CD14-positive monocyte (primary cell): ENCODE measurements at regions not wholly inside any gene's neighbourhood (a gene's known extent, or its start where the extent isn't known, plus 50 kb on each side); places are given as distances from the start of the nearest gene placed in this dataset.

Experiments used
- DNase-seq, 3 donors: peaks; one replicate each; pipeline ENCODE4 v3.0.0-alpha.2; 2011 to 2022
- H2AFZ ChIP-seq: 2 replicates; pipeline ENCODE4 v1.6.0; 2012; ENCODE audit warnings: mild to moderate bottlenecking, low read depth, low read length, inconsistent platforms; ENCODE audit not compliant: insufficient read depth, poor library complexity, severe bottlenecking
- H3K27ac ChIP-seq, 2 donors: 1 replicate in 1 of 2; 2 replicates in 1 of 2; pipeline ENCODE4 v1.5.1; 2012 to 2013; ENCODE audit warnings: low read length in 2 of 2, control low read depth in 1 of 2, inconsistent platforms in 1 of 2, low read depth in 1 of 2, mild to moderate bottlenecking in 1 of 2
- H3K27me3 ChIP-seq, 2 donors: one replicate each; pipeline versions ENCODE4 v1.6.0 to v1.6.1; 2011 to 2013; ENCODE audit warnings: low read length in 2 of 2; ENCODE audit not compliant: control insufficient read depth in 2 of 2, insufficient read depth in 2 of 2
- H3K36me3 ChIP-seq, 2 donors: replicated peaks in 1 of 2; 1 replicate in 1 of 2; 2 replicates in 1 of 2; pipeline versions ENCODE4 v1.5.1 to v1.6.1; 2012 to 2013; ENCODE audit warnings: low read length in 2 of 2, control low read depth in 1 of 2, inconsistent platforms in 1 of 2, mild to moderate bottlenecking in 1 of 2; ENCODE audit not compliant: insufficient read depth in 2 of 2, control insufficient read depth in 1 of 2
- H3K4me1 ChIP-seq, 2 donors: 1 replicate in 1 of 2; 2 replicates in 1 of 2; pipeline versions ENCODE4 v1.5.1 to v1.6.1; 2012 to 2013; ENCODE audit warnings: low read length in 2 of 2, control low read depth in 1 of 2, inconsistent platforms in 1 of 2, mild to moderate bottlenecking in 1 of 2, moderate library complexity in 1 of 2; ENCODE audit not compliant: insufficient read depth in 2 of 2, control insufficient read depth in 1 of 2
- H3K4me2 ChIP-seq: replicated peaks from 2 replicates; pipeline ENCODE3; 2012; ENCODE audit warnings: low read length, moderate library complexity, mild to moderate bottlenecking; ENCODE audit not compliant: poor library complexity, severe bottlenecking; ENCODE audit errors: extremely low read depth
- H3K4me3 ChIP-seq, 3 experiments: fragments of 200-600 bp in 1 of 3; sonication (generic) in 1 of 3; replicated peaks in 1 of 3; 1 replicate in 2 of 3; 2 replicates in 1 of 3; pipeline ENCODE4 v1.5.1; 2011 to 2013; ENCODE audit warnings: low read length in 3 of 3, mild to moderate bottlenecking in 3 of 3, control low read depth in 2 of 3, low read depth in 2 of 3, inconsistent platforms in 1 of 3, moderate library complexity in 1 of 3
- H3K79me2 ChIP-seq: 2 replicates; pipeline ENCODE4 v1.6.0; 2012; ENCODE audit warnings: mild to moderate bottlenecking, control low read depth, inconsistent platforms, low read length, moderate library complexity; ENCODE audit not compliant: insufficient read depth
- H3K9ac ChIP-seq: 2 replicates; pipeline ENCODE4 v1.6.0; 2017; ENCODE audit warnings: low read length, mild to moderate bottlenecking; ENCODE audit not compliant: insufficient read depth, poor library complexity, severe bottlenecking
- H3K9me3 ChIP-seq, 2 donors: replicated peaks in 1 of 2; 1 replicate in 1 of 2; 2 replicates in 1 of 2; pipeline versions ENCODE4 v1.5.1 to v1.6.1; 2012 to 2013; ENCODE audit warnings: low read length in 2 of 2, control low read depth in 1 of 2; ENCODE audit not compliant: control insufficient read depth in 1 of 2, insufficient read depth in 1 of 2
- H4K20me1 ChIP-seq: 2 replicates; pipeline ENCODE4 v1.6.0; 2012; ENCODE audit warnings: mild to moderate bottlenecking, low read length, control low read depth, moderate library complexity; ENCODE audit not compliant: insufficient read depth
- H3K27ac Mint-ChIP-seq, 7 donors: one replicate each; pipeline ENCODE4 v1.8.0; 2020; ENCODE audit warnings: mild to moderate bottlenecking in 7 of 7, mixed read lengths in 7 of 7, moderate library complexity in 6 of 7, inconsistent platforms in 2 of 7
- H3K27me3 Mint-ChIP-seq, 3 donors: one replicate each; pipeline ENCODE4 v1.8.0; 2021 to 2022; ENCODE audit warnings: low read depth in 3 of 3, mild to moderate bottlenecking in 3 of 3, mixed read lengths in 3 of 3, moderate library complexity in 3 of 3, inconsistent platforms in 1 of 3
- H3K36me3 Mint-ChIP-seq, 2 donors: one replicate each; pipeline ENCODE4 v1.8.0; 2020; ENCODE audit warnings: mixed read lengths in 2 of 2, inconsistent platforms in 1 of 2, mild to moderate bottlenecking in 1 of 2
- H3K4me1 Mint-ChIP-seq: one replicate; pipeline ENCODE4 v1.8.0; 2020; ENCODE audit warnings: mild to moderate bottlenecking, mixed read lengths
- H3K4me3 Mint-ChIP-seq, 2 donors: one replicate each; pipeline ENCODE4 v1.8.0; 2020; ENCODE audit warnings: mild to moderate bottlenecking in 2 of 2, mixed read lengths in 2 of 2, moderate library complexity in 1 of 2
- H3K9me3 Mint-ChIP-seq, 7 donors: one replicate each; pipeline ENCODE4 v1.8.0; 2020 to 2022; ENCODE audit warnings: mixed read lengths in 7 of 7, mild to moderate bottlenecking in 6 of 7, moderate library complexity in 6 of 7, inconsistent platforms in 2 of 7
- WGBS: methylation state at CpG from one replicate; pipeline ENCODE4 v1.1.5; 2013; ENCODE audit warnings: missing lambda C conversion rate; ENCODE audit not compliant: insufficient coverage; 5-methylcytosine and 5-hydroxymethylcytosine counted together
- intact Hi-C, 2 donors: fragments of 100-400 bp; cut with micrococcal nuclease; formaldehyde crosslinking; loops; one replicate each; pipeline versions ENCODE4 v1.15.0 to v1.15.1; 2023
- TF ChIP-seq, protein P1 (sequence below): fragments of 200-600 bp; IDR thresholded peaks from one replicate; pipeline ENCODE4 v1.8.0; 2022; ENCODE audit warnings: antibody characterized with exemption, mild to moderate bottlenecking

DNA sequence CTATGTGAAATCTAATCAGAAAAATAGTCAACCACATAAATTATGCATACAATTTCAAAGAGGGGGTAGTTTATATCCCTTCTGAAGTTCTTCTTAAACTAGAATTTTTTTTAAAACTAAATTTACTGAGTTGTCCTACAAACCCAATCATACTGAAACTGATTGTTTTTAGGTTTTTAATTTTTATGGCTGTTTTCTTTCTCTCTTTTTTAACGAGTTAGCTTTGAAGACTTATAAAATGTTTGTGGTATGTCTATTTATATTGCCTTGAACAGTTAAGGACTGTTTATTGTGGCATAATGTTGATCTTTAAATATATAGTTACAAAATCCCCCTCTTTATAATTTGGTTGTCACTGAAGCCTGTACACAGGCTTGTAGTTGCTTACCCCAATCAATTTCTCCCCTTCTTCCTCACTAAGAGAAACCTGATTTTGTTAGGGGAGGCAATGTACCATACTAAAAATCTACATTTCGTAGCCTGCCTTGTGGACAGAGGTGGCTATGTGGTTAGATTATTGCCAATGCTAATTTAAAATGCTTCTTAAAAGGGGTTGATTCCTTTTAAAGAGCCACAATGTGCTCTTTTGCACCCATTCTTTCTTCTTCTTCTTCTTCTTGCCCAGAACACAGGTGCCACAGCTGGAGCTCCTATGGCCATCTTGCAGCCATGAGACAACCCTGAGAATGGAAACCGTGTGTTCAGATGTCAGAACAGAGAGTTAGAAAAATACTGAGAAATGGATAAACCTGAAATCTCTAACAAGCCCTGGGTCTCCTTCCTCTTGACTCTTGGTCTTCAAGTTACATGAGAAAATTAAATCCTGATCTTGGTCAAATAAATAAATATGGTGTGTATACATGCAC is 102.7 kb upstream of the ZNF827 start:
- Histone ChIP-seq H3K4me1 (no peaks in the 10 kb centered on the region), H3K9me3 (no peaks in the 10 kb centered on the region), H3K36me3 (no peaks in the 10 kb centered on the region), H3K79me2 (no peaks in the 10 kb centered on the region), H4K20me1 (no peaks in the 10 kb centered on the region), H3K27me3 (no peaks in the 10 kb centered on the region), H3K9ac (no peak overlapping the region), H3K4me2 (no peak overlapping the region), H3K27ac (no peak overlapping the region), H2AFZ (no peak overlapping the region), H3K4me3 (no peak overlapping the region)
- intact Hi-C loops: no loop called here
- Mint-ChIP-seq H3K27ac (no peak overlapping the region), H3K4me1 (peaks cover 2% of the 10 kb centered on the region), H3K27me3 (peaks cover 0 to 4% (median 0%) of the 10 kb centered on the region in 3 donors), H3K36me3 (no peaks in the 10 kb centered on the region), H3K9me3 (peaks cover 0 to 13% (median 7%) of the 10 kb centered on the region in 7 donors), H3K4me3 (no peak overlapping the region)
- TF ChIP-seq, protein P1, sequence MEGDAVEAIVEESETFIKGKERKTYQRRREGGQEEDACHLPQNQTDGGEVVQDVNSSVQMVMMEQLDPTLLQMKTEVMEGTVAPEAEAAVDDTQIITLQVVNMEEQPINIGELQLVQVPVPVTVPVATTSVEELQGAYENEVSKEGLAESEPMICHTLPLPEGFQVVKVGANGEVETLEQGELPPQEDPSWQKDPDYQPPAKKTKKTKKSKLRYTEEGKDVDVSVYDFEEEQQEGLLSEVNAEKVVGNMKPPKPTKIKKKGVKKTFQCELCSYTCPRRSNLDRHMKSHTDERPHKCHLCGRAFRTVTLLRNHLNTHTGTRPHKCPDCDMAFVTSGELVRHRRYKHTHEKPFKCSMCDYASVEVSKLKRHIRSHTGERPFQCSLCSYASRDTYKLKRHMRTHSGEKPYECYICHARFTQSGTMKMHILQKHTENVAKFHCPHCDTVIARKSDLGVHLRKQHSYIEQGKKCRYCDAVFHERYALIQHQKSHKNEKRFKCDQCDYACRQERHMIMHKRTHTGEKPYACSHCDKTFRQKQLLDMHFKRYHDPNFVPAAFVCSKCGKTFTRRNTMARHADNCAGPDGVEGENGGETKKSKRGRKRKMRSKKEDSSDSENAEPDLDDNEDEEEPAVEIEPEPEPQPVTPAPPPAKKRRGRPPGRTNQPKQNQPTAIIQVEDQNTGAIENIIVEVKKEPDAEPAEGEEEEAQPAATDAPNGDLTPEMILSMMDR: no peak
- WGBS: no CpG with 5 or more reads among the region's 3 CpGs
- no peak for DNase-seq

DNA sequence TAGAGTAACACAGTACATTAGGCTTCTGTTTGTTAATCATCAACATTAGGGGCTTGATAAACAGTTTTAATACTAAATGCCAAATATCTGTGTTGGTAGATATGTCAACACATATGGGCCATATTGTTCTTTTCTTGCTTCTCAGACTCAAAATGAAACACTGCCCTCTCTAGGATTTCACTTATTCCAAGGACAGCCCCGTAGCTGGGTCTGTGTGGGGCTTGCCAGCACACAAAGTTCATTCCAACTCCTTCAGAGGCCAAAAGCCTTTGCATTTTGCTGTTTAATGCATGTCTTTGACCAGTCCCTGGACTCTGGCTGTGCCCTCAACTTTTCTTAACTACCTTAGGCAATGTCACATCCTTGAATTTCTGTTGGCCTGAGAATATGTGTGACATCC is 102.0 kb upstream of the ZNF827 start:
- Histone ChIP-seq H2AFZ (no peak overlapping the region), H3K4me1 (no peaks in the 10 kb centered on the region), H3K9ac (no peak overlapping the region), H3K9me3 (no peaks in the 10 kb centered on the region), H3K27me3 (no peaks in the 10 kb centered on the region), H3K4me2 (no peak overlapping the region), H3K79me2 (no peaks in the 10 kb centered on the region), H3K27ac (no peak overlapping the region), H3K4me3 (no peak overlapping the region), H3K36me3 (no peaks in the 10 kb centered on the region), H4K20me1 (no peaks in the 10 kb centered on the region)
- Mint-ChIP-seq H3K36me3 (no peaks in the 10 kb centered on the region), H3K4me3 (no peak overlapping the region), H3K27me3 (peaks cover 0 to 4% (median 0%) of the 10 kb centered on the region in 3 donors), H3K4me1 (peaks cover 2% of the 10 kb centered on the region), H3K27ac (no peak overlapping the region), H3K9me3 (peaks cover 0 to 15% (median 6%) of the 10 kb centered on the region in 7 donors)
- intact Hi-C loops: no loop called here
- TF ChIP-seq, protein P1: no peak
- WGBS: 71% methylated on average over 1 of the region's 1 CpG
- no peak for DNase-seq
